ENCODE measurements at regions not wholly inside any gene's neighbourhood (a gene's known extent, or its start where the extent isn't known, plus 50 kb on each side); places are given as distances from the start of the nearest gene placed in this dataset.

DNA sequence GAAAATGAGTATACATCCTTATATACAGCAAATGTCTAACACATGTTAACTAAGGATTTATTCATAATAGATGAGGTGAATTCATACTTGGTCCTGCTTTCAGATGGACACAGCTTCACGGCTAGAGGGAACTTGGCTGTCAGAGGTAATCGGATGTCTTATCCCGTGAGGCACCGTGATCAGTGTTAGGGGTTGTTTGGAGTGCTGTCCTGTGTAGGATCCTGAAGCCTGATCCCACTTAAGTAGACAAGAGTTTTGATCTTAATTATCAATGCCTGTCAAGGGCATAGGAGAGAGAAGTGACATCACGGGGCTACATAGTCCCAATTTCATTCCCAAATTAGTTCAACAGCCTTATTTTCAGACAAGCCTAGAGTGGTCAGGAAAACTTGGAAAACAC lies 204.6 kb downstream of the RNF144A start:
- TF ChIP-seq CTCF (IDR thresholded peaks at IDR 0.05; ENCODE audit: low read depth, low read length, poor library complexity, severe bottlenecking), result no peak
- no peak for TF ChIP-seq EZH2phosphoT487 (IDR thresholded peaks at IDR 0.05; ENCODE audit: borderline replicate concordance, low read length)

Measured in DOHH2 (cell line).